ENCODE measurements at regions not wholly inside any gene's neighbourhood (a gene's known extent, or its start where the extent isn't known, plus 50 kb on each side); places are given as distances from the start of the nearest gene placed in this dataset.

DNA sequence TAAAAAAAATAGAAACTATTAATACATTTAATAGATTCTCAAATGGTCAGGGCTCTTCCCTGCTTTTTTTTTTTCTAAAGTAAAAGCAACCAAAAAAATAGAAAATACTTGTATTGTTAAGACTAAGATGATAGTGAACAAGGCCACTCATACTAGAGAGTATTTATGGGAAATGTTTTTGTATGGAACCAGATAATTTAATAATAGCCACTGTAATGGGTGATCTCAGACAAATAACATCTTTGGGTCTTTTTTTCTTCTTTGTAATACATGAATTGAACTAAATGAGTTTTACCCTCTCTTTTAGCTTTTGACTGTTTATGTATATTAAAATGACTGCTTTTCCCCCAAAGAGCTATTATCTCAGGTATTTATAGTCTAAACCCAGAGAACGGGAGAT, 92.1 kb upstream of the ELOVL6 start (continued):
- TF ChIP-seq, protein P1, sequence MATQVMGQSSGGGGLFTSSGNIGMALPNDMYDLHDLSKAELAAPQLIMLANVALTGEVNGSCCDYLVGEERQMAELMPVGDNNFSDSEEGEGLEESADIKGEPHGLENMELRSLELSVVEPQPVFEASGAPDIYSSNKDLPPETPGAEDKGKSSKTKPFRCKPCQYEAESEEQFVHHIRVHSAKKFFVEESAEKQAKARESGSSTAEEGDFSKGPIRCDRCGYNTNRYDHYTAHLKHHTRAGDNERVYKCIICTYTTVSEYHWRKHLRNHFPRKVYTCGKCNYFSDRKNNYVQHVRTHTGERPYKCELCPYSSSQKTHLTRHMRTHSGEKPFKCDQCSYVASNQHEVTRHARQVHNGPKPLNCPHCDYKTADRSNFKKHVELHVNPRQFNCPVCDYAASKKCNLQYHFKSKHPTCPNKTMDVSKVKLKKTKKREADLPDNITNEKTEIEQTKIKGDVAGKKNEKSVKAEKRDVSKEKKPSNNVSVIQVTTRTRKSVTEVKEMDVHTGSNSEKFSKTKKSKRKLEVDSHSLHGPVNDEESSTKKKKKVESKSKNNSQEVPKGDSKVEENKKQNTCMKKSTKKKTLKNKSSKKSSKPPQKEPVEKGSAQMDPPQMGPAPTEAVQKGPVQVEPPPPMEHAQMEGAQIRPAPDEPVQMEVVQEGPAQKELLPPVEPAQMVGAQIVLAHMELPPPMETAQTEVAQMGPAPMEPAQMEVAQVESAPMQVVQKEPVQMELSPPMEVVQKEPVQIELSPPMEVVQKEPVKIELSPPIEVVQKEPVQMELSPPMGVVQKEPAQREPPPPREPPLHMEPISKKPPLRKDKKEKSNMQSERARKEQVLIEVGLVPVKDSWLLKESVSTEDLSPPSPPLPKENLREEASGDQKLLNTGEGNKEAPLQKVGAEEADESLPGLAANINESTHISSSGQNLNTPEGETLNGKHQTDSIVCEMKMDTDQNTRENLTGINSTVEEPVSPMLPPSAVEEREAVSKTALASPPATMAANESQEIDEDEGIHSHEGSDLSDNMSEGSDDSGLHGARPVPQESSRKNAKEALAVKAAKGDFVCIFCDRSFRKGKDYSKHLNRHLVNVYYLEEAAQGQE (IDR thresholded peaks at IDR 0.05; ENCODE audit: borderline replicate concordance in 1 of 2, low read depth in 1 of 2, low read length in 2 of 2) = no peak
- TF ChIP-seq ZNF780A (CRISPR knock-in tag; IDR thresholded peaks at IDR 0.05) = no peak
- no peak for TF ChIP-seq ZFP91 (CRISPR knock-in tag; IDR thresholded peaks at IDR 0.05; ENCODE audit: borderline replicate concordance)
- no peak for TF ChIP-seq HNRNPH1 (optimal IDR thresholded peaks at IDR 0.05; ENCODE audit: low read depth, low read length)
- TF ChIP-seq MBNL3 (CRISPR knock-in tag; conservative IDR thresholded peaks at IDR 0.05) = no peak
- TF ChIP-seq ZNF75D (CRISPR knock-in tag; IDR thresholded peaks at IDR 0.05; ENCODE audit: borderline replicate concordance) = no peak
- TF ChIP-seq ATF1 (CRISPR knock-in tag; IDR thresholded peaks at IDR 0.05) = no peak
- no peak for TF ChIP-seq ZNF543 (CRISPR knock-in tag; IDR thresholded peaks at IDR 0.05)
- TF ChIP-seq CBFB (CRISPR knock-in tag; IDR thresholded peaks at IDR 0.05) = no peak
- no peak for TF ChIP-seq CHCHD3 (CRISPR knock-in tag; IDR thresholded peaks at IDR 0.05)

Data from HepG2 (cell line).